ENCODE measurements at regions not wholly inside any gene's neighbourhood (a gene's known extent, or its start where the extent isn't known, plus 50 kb on each side); places are given as distances from the start of the nearest gene placed in this dataset.

- TF ChIP-seq CTCF (IDR thresholded peaks at IDR 0.05) (no peak), POLR2AphosphoS5 (IDR thresholded peaks at IDR 0.05; ENCODE audit: low read depth, low read length) (no peak), REST (IDR thresholded peaks at IDR 0.05; ENCODE audit: insufficient read depth in 1 of 2, low read depth in 2 of 2, low read length in 1 of 2) (no peak), TCF7L2 (IDR thresholded peaks at IDR 0.05; ENCODE audit: low read depth, low read length) (no peak), SIN3A (IDR thresholded peaks at IDR 0.05; ENCODE audit: borderline replicate concordance, insufficient read depth, low read depth, low read length) (no peak)
Measured at GRCh38 chr10:130935128-130935439, 376.4 kb downstream of the TCERG1L start.
